ENCODE measurements at regions not wholly inside any gene's neighbourhood (a gene's known extent, or its start where the extent isn't known, plus 50 kb on each side); places are given as distances from the start of the nearest gene placed in this dataset.
"Not testable (repeated sequence)": the region's sequence is repeated elsewhere in the genome, so short reads cannot be mapped to it uniquely, and the experiment has no call there.

- no peak for DNase-seq
- TF ChIP-seq CTCF (IDR thresholded peaks at IDR 0.05), result no peak
- TF ChIP-seq POLR2A (IDR thresholded peaks at IDR 0.05), result no peak
- no peaks in the 10 kb centered on the region for H3K4me1 ChIP-seq
- no peaks in the 10 kb centered on the region for H3K27me3 ChIP-seq
- H3K4me3 ChIP-seq, result no peak overlapping the region
- no peaks in the 10 kb centered on the region for H3K36me3 ChIP-seq
- H3K9me3 ChIP-seq, result no peaks in the 10 kb centered on the region
- no peak overlapping the region for H3K27ac ChIP-seq
Measured at GRCh38 chrX:9293903-9294302, 171.0 kb upstream of the TBL1X start.

- no peak overlapping the region for H3K27ac ChIP-seq
- H3K9me3 ChIP-seq, result no peaks in the 10 kb centered on the region
- TF ChIP-seq CTCF (IDR thresholded peaks at IDR 0.05) (no peak), POLR2A (IDR thresholded peaks at IDR 0.05) (no peak)
- no peak overlapping the region for H3K4me3 ChIP-seq
- no peaks in the 10 kb centered on the region for H3K4me1 ChIP-seq
- no peaks in the 10 kb centered on the region for H3K36me3 ChIP-seq
- DNase-seq, result no peak
- H3K27me3 ChIP-seq, result no peaks in the 10 kb centered on the region
Measured at GRCh38 chrX:9295551-9295950, 169.3 kb upstream of the TBL1X start.

- Histone ChIP-seq H3K27ac (no peak overlapping the region), H3K4me3 (no peak overlapping the region), H3K4me1 (no peaks in the 10 kb centered on the region), H3K9me3 (no peaks in the 10 kb centered on the region), H3K36me3 (no peaks in the 10 kb centered on the region), H3K27me3 (no peaks in the 10 kb centered on the region)
- TF ChIP-seq CTCF (IDR thresholded peaks at IDR 0.05), result no peak
- TF ChIP-seq POLR2A (IDR thresholded peaks at IDR 0.05), result no peak
- no peak for DNase-seq
Measured at GRCh38 chrX:9298221-9298620, 166.6 kb upstream of the TBL1X start.

GRCh38 chrX:9299681-9300080 lies 165.2 kb upstream of the TBL1X start:
- not testable (repeated sequence) for DNase-seq, H3K27me3 ChIP-seq, H3K36me3 ChIP-seq, H3K4me3 ChIP-seq, H3K27ac ChIP-seq, H3K4me1 ChIP-seq, H3K9me3 ChIP-seq

GRCh38 chrX:9301836-9302235 lies 163.0 kb upstream of the TBL1X start:
- H3K36me3 ChIP-seq, result no peaks in the 10 kb centered on the region
- TF ChIP-seq POLR2A (IDR thresholded peaks at IDR 0.05), result no peak
- TF ChIP-seq CTCF (IDR thresholded peaks at IDR 0.05), result no peak
- H3K4me1 ChIP-seq, result no peaks in the 10 kb centered on the region
- no peak overlapping the region for H3K4me3 ChIP-seq
- no peak for DNase-seq
- no peaks in the 10 kb centered on the region for H3K27me3 ChIP-seq
- H3K27ac ChIP-seq, result no peak overlapping the region
- no peaks in the 10 kb centered on the region for H3K9me3 ChIP-seq

- no peaks in the 10 kb centered on the region for H3K36me3 ChIP-seq
Measured at GRCh38 chrX:9302381-9302780, 162.5 kb upstream of the TBL1X start.

More at GRCh38 chrX:9302381-9302780, 162.5 kb upstream of the TBL1X start:
- H3K27me3 ChIP-seq, result no peaks in the 10 kb centered on the region
- TF ChIP-seq POLR2A (IDR thresholded peaks at IDR 0.05) (no peak), CTCF (IDR thresholded peaks at IDR 0.05) (no peak)
- no peaks in the 10 kb centered on the region for H3K9me3 ChIP-seq
- no peak overlapping the region for H3K27ac ChIP-seq
- H3K4me3 ChIP-seq, result no peak overlapping the region
- H3K4me1 ChIP-seq, result no peaks in the 10 kb centered on the region
- DNase-seq, result no peak
